HG03442 (cell line): ENCODE measurements at regions not wholly inside any gene's neighbourhood (a gene's known extent, or its start where the extent isn't known, plus 50 kb on each side); places are given as distances from the start of the nearest gene placed in this dataset.

Experiments used
- ATAC-seq: cut with Tn5 transposase; IDR thresholded peaks from one replicate; pipeline ENCODE4 v1.9.1; 2021; ENCODE audit warnings: mild to moderate bottlenecking, moderate library complexity; ENCODE audit not compliant: unreplicated experiment

- ATAC-seq, result no peak
Measured at GRCh38 chr9:115640887-115641286, 512.7 kb upstream of the PAPPA start.

- no peak for ATAC-seq
Measured at GRCh38 chr9:115642285-115642684, 511.3 kb upstream of the PAPPA start.

DNA sequence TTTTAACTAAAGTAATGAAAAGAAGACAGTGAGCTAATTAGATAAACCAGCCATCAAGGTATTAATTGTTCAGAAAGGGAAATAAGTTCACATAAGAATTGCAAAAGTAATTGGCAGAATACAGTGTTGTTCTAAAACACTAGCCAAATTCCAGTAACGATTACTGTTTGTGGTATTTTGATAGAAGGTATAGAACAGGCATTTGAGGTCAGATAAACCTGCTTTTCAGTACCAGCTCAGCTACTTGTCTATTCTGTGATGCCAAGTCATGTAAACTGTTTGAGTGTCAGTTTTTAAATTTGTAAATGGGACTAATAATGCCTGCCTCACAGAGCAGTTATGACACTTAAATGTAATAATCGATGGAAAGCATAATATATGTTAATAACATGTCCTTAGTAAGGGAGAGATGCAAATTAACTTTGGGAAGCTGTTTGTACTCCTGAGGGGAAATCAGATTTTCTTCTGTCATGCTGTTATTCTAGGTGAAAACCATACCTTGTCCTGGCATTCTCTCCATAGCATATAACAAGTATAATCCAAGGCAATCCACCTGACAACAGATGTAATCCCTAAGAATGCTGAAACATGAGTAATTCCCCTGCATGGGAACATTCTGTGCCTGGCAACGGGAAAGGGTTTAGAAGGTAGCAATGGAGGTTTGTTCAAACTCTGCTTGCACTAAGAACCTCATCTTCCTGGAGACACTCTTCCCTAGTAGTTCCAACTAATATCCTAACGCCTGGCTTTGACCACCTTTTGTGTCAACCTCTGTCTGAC, 509.5 kb upstream of the PAPPA start:
- no peak for ATAC-seq

GRCh38 chr9:115649991-115650472, 503.6 kb upstream of the PAPPA start:
- no peak for ATAC-seq

DNA sequence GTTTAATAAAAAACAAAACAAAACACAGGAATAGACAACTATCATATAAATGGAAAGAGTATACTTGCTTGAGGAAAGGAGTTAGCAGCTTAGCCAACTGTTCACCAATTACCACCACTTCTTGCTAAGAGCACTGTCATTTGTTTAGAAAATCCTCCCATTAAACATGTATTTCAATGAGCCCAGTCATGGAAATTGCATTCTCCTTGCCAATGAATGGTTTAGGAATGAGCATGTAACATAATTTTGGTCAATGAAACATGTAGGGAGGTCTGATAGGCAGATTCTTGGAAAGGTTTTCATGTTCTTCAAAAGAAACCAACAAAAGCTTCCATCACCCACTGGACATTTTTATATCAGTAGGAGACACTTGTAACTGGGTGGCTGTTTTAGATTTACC, 502.8 kb upstream of the PAPPA start:
- no peak for ATAC-seq

- ATAC-seq, result no peak
Measured at GRCh38 chr9:115651461-115651860, 502.1 kb upstream of the PAPPA start.

DNA sequence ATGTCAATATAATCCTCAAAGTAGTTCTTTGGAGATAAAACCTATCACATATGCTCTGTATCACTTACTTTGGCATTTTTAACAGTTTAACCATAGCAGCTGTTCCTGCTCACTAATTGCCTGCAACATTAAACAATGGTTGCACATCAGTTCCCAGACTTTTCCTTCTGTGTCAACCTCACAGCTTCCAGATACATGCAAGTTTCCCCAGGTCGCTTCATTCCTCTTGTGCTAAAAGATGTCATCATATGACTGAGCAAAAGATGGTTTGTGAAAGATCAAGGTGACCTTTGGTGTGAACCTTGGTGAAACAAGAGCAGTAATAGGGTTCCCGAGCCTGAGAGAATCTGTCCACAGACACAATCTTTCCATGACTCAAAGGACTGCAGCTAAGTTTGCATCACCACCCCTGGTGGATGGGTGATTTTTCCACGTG, 500.4 kb upstream of the PAPPA start:
- ATAC-seq, result no peak

DNA sequence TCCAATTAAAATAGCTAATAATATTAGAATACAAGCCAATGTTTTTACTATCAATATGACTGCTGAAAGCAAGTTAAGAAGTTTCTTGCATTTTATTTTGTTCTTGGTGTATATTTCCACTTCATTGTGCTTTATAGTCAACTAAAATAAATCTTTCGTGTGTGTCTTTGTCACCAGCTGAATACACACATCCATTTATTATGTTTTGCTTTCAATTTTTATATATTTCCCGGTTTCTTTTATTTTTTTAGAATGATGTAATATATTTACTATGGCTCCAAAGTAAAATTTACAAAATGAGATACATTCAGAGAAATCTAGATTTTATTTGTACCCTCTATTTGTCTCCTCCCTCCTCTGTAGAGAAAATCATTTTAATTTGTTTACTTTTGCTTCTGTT, 495.9 kb upstream of the PAPPA start:
- ATAC-seq, result no peak

DNA sequence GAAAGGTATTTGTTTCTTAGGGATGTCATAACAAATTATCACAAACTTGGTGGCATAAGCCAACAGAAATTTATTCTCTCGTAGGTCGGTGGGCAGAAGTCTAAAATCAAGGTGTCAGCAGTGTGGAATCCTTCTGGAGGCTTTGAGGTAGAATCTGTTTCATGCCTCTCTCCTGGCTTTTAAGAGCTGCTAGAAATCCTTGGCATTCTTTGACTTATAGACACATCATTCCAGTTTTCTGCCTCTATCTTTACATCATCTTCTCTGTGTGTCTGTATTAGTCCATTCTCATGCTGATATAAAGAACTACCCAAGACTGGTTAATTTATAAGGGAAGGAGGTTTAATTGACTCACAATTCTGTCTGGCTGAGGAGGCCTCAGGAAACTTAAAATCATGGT, 488.1 kb upstream of the PAPPA start:
- no peak for ATAC-seq

DNA sequence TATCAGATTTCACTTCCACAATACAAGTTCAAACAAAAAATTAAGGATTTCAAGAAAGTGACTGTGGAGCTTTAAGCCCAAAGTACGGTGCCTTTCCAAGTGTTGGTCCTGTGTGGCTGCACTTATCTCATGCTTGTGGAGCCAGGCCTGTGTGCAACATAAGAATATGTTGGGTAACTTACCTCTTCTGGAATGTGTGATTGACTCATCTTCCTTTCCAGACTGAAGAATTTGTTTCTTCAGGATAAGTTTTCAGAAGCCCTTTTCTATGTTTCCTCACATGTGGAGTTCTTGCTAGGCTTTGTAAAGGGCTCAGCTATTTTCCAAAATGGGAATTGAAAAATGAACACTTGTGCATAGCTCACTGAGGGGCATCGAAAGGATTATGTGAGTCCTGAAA, 485.1 kb upstream of the PAPPA start:
- ATAC-seq, result no peak

- no peak for ATAC-seq
Measured at GRCh38 chr9:115671236-115671962, 482.2 kb upstream of the PAPPA start.

GRCh38 chr9:115671963-115672305, 481.7 kb upstream of the PAPPA start:
- ATAC-seq, result no peak

DNA sequence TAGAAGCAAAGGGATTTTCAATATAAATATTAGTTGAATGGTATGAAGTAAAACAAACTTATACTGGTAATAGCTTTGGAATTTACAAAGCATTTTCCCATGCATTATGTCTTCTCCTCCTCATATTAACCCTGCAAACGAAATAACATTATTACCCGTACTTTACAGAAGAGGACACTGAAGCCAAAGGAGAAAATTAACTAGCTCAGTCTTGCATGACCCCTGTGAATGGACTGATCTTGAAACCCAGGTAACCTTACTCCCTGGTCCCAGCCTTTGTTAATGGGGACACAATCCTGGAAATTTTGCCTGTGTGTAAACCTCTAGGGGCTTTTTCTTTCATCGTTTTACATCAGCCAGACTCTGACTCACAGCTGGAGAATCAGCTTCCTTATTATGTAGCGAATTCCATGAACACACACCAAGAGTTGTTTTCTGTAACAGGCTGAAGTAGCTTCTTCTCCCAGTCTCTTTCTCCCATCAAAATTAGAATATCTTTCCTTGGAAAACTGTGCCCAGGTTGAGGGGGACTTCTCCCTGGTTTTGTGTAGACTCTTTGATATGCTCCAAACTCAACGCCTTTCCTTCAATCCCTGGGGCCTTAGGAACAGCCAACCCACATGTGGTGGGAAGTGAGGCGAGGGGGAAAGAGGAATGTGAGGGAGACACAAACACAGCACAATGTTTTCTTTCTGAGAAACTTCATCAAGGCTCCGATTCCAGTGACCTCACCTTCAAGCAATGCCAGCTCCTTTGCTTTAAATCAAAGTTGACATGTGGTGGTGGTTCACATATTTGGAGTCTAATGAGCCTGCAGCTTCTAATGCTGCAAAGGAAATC, 480.9 kb upstream of the PAPPA start:
- ATAC-seq, result no peak

GRCh38 chr9:115673599-115673998, 480.0 kb upstream of the PAPPA start:
- no peak for ATAC-seq

GRCh38 chr9:115674091-115674490, 479.5 kb upstream of the PAPPA start:
- no peak for ATAC-seq

GRCh38 chr9:115675834-115676233, 477.8 kb upstream of the PAPPA start:
- no peak for ATAC-seq

DNA sequence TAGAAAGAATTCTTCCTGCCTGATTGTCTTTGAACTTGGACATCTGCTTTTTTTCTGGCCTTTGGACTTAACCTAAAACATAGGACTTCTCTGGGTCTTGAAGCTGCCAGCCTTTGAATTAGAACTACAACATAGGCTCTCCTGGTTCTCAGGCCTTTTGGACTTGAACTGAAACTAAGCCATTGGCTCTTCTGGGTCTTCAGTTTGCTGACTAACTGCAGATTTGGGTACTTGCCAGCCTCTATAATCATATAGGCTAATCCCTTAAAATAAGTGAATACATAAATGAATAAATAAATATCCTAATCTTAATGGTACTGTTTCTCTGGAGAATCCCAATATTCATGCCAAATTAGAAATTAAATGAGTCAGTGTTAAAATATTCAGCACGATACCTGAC, 473.4 kb upstream of the PAPPA start:
- ATAC-seq, result no peak

DNA sequence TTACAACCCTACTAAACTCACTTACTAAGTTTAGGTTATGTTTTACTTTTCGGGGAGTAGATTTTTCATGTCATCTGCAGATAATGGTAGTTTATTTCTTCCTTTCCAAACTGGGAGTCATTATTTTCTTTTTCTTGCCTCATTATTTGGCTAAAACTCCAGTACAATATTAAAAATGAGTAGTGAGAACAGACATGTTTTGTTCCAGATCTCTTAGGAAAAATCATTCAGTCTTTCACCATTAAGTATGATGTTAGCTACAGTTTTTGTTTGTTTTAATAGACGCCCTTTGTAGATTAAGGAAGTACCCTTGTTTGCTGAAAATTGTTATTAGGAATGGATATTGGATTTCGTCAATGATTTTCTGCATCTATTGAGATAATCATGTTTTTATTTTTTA, 472.0 kb upstream of the PAPPA start:
- no peak for ATAC-seq

DNA sequence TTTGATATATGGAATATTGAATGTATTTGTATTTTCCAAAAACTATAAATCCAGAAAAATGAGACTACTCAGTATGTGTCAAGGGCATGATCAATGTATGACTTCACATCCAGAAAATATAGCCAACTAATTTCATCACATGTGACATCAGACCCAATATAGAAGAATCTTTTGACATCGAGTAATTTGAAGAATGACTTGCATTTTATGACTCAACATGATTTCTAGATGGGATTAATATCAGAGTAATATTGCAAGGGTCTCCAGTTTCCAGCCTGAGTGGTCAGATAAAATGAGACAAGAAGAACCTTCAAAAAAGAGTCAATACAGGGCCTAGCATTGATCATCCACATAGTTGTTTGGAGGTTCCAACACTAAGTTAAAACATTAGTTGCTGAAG, 467.5 kb upstream of the PAPPA start:
- no peak for ATAC-seq

DNA sequence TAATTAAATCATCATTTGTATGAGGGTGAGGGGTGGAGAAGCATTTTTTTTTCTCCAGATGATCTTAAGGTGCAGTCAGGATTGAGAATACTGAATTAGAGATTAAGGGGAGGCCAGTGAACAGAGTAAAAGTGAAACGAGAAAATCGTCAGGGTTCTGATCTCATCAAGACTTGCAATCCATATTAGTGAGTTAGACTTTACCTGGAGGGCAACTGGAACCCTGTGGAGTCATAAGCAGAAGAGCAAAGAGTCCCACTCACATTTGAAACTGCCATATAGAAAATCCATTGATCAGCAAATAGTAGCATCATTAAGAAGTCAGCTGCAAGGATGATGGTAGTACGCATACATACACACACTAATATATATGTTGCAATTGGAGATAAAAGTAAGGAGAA, 466.2 kb upstream of the PAPPA start:
- ATAC-seq, result no peak

- ATAC-seq, result no peak
Measured at GRCh38 chr9:115689331-115689730, 464.3 kb upstream of the PAPPA start.
